Neural cell (in vitro differentiated cells): ENCODE measurements at regions not wholly inside any gene's neighbourhood (a gene's known extent, or its start where the extent isn't known, plus 50 kb on each side); places are given as distances from the start of the nearest gene placed in this dataset.

Source experiments
- H2AFZ ChIP-seq: fragments of 200-600, 300-800 bp; sonication (generic), shearing (Covaris generic); 2 replicates; pipeline ENCODE4 v1.6.0; 2014; ENCODE audit warnings: low read depth, mild to moderate bottlenecking, antibody characterized with exemption, low read length, moderate library complexity
- H3F3A ChIP-seq: fragments of 200-600 bp; shearing (Covaris generic); 2 replicates; pipeline ENCODE4 v1.6.1; 2016; ENCODE audit warnings: mild to moderate bottlenecking, moderate library complexity, mixed read lengths, antibody characterized with exemption, low read length; ENCODE audit not compliant: insufficient read depth, poor library complexity, severe bottlenecking
- H3K27ac ChIP-seq: fragments of 200-600, 300-800 bp; sonication (generic), shearing (Covaris generic); 2 replicates; pipeline ENCODE4 v1.5.1; 2014; ENCODE audit warnings: mild to moderate bottlenecking, low read length, moderate library complexity
- H3K27me3 ChIP-seq: fragments of 300-800, 200-600 bp; sonication (generic), shearing (Covaris generic); 2 replicates; pipeline ENCODE4 v1.6.0; 2014; ENCODE audit warnings: mild to moderate bottlenecking, low read depth, low read length, moderate library complexity; ENCODE audit not compliant: insufficient read depth
- H3K36me3 ChIP-seq: fragments of 300-800, 200-600 bp; sonication (generic), shearing (Covaris generic); 2 replicates; pipeline ENCODE4 v1.5.1; 2014; ENCODE audit warnings: mild to moderate bottlenecking, antibody characterized with exemption, low read length, moderate library complexity; ENCODE audit not compliant: insufficient read depth
- H3K4me2 ChIP-seq: fragments of 300-800, 200-600 bp; sonication (generic), shearing (Covaris generic); 2 replicates; pipeline ENCODE4 v1.6.0; 2014; ENCODE audit warnings: mild to moderate bottlenecking, low read length
- H3K4me3 ChIP-seq: fragments of 300-800, 200-600 bp; sonication (generic), shearing (Covaris generic); 2 replicates; pipeline ENCODE4 v1.5.1; 2014; ENCODE audit warnings: mild to moderate bottlenecking, low read length, moderate library complexity
- H3K79me2 ChIP-seq: fragments of 200-600 bp; shearing (Covaris generic); replicated peaks from 2 replicates; pipeline ENCODE4 v1.6.0; 2014; ENCODE audit warnings: mild to moderate bottlenecking, low read length, moderate library complexity; ENCODE audit not compliant: insufficient read depth
- H3K9ac ChIP-seq: fragments of 300-800, 200-600 bp; sonication (generic), shearing (Covaris generic); 2 replicates; pipeline ENCODE4 v1.6.1; 2016; ENCODE audit warnings: mild to moderate bottlenecking, low read length, mixed read lengths
- H3K9me2 ChIP-seq: fragments of 200-600 bp; shearing (Covaris generic); 2 replicates; pipeline ENCODE4 v1.6.1; 2016; ENCODE audit warnings: mild to moderate bottlenecking, low read length, mixed read lengths; ENCODE audit not compliant: insufficient read depth
- H3K9me3 ChIP-seq: fragments of 200-600, 300-800 bp; sonication (generic), shearing (Covaris generic); 2 replicates; pipeline ENCODE4 v1.6.1; 2016; ENCODE audit warnings: mild to moderate bottlenecking, mixed run types, low read length, moderate library complexity, mixed read lengths
- H4K20me1 ChIP-seq: fragments of 200-600 bp; shearing (Covaris generic); 2 replicates; pipeline ENCODE4 v1.6.1; 2016; ENCODE audit warnings: mild to moderate bottlenecking, mixed run types; ENCODE audit not compliant: insufficient read depth
- CTCF ChIP-seq: fragments of 450-650 bp; IDR thresholded peaks from 2 replicates; pipeline ENCODE4 v1.5.1; 2014; ENCODE audit warnings: antibody characterized with exemption, mild to moderate bottlenecking, moderate library complexity; ENCODE audit not compliant: poor library complexity, severe bottlenecking
- EP300 ChIP-seq: fragments of 450-650 bp; conservative IDR thresholded peaks from 2 replicates; pipeline ENCODE4 v1.6.1; 2014; ENCODE audit warnings: antibody characterized with exemption, mild to moderate bottlenecking, moderate library complexity; ENCODE audit not compliant: poor library complexity, severe bottlenecking
- EZH2 ChIP-seq: fragments of 200-600, 300-800 bp; shearing (Covaris generic), sonication (generic); IDR thresholded peaks from 2 replicates; pipeline ENCODE4 v1.6.1; 2014; ENCODE audit warnings: antibody characterized with exemption, low read length, borderline replicate concordance, mild to moderate bottlenecking; ENCODE audit not compliant: insufficient read depth, poor library complexity, severe bottlenecking
- MXI1 ChIP-seq: fragments of 450-650 bp; conservative IDR thresholded peaks from 2 replicates; pipeline ENCODE4 v1.6.1; 2014; ENCODE audit warnings: antibody characterized with exemption, mild to moderate bottlenecking; ENCODE audit not compliant: poor library complexity, severe bottlenecking
- POLR2AphosphoS5 ChIP-seq: IDR thresholded peaks from 2 replicates; pipeline ENCODE4 v1.6.1; 2012
- RAD21 ChIP-seq: fragments of 450-650 bp; conservative IDR thresholded peaks from 2 replicates; pipeline ENCODE4 v1.6.1; 2014; ENCODE audit warnings: antibody characterized with exemption, mild to moderate bottlenecking, moderate library complexity
- SMC3 ChIP-seq: fragments of 450-650 bp; conservative IDR thresholded peaks from 2 replicates; pipeline ENCODE4 v1.6.1; 2014; ENCODE audit warnings: antibody characterized with exemption, mild to moderate bottlenecking, moderate library complexity; ENCODE audit not compliant: poor library complexity
- TAF1 ChIP-seq: IDR thresholded peaks from 2 replicates; pipeline ENCODE4 v1.6.1; 2012; ENCODE audit warnings: low read depth
- TF ChIP-seq, protein P1 (sequence below): IDR thresholded peaks from 2 replicates; pipeline ENCODE4 v1.6.1; 2012; ENCODE audit warnings: borderline replicate concordance

- H4K20me1 ChIP-seq: no peaks in the 10 kb centered on the region
- no peak for TF ChIP-seq EZH2
- TF ChIP-seq POLR2AphosphoS5: no peak
- no peaks in the 10 kb centered on the region for H3F3A ChIP-seq
- no peaks in the 10 kb centered on the region for H3K36me3 ChIP-seq
- no peaks in the 10 kb centered on the region for H3K27me3 ChIP-seq
- H3K9ac ChIP-seq: no peak overlapping the region
- no peaks in the 10 kb centered on the region for H3K9me3 ChIP-seq
- no peaks in the 10 kb centered on the region for H3K79me2 ChIP-seq
- H2AFZ ChIP-seq: no peak overlapping the region
- H3K4me2 ChIP-seq: no peak overlapping the region
- H3K27ac ChIP-seq: no peak overlapping the region
- no peak overlapping the region for H3K4me3 ChIP-seq
- no peaks in the 10 kb centered on the region for H3K9me2 ChIP-seq
These were observed 749.7 kb upstream of the ADGRB3 start for GRCh38 chr6:67885081-67886033.

DNA sequence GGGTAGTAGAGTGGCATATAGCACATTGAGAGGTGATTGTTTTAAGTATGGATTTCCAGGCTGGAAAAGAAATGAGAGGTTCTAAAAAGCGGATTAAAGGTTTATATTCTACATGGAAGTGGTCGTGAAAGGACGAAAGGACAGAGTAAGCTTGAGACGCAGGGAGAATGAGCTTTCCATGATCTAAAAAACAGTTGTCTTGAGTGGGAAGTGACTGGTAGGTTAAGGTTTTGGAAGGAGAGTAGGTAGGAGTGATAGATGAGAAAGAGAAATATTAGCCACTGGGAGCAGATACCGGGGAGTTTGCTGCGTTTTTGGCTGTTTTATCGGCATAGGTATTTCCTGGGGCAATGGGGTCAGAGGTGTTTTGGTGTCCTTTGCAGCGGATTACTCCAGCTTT lies 750.6 kb upstream of the ADGRB3 start:
- no peak overlapping the region for H3K4me3 ChIP-seq
- TF ChIP-seq RAD21: no peak
- no peak for TF ChIP-seq SMC3
- TF ChIP-seq, protein P1, sequence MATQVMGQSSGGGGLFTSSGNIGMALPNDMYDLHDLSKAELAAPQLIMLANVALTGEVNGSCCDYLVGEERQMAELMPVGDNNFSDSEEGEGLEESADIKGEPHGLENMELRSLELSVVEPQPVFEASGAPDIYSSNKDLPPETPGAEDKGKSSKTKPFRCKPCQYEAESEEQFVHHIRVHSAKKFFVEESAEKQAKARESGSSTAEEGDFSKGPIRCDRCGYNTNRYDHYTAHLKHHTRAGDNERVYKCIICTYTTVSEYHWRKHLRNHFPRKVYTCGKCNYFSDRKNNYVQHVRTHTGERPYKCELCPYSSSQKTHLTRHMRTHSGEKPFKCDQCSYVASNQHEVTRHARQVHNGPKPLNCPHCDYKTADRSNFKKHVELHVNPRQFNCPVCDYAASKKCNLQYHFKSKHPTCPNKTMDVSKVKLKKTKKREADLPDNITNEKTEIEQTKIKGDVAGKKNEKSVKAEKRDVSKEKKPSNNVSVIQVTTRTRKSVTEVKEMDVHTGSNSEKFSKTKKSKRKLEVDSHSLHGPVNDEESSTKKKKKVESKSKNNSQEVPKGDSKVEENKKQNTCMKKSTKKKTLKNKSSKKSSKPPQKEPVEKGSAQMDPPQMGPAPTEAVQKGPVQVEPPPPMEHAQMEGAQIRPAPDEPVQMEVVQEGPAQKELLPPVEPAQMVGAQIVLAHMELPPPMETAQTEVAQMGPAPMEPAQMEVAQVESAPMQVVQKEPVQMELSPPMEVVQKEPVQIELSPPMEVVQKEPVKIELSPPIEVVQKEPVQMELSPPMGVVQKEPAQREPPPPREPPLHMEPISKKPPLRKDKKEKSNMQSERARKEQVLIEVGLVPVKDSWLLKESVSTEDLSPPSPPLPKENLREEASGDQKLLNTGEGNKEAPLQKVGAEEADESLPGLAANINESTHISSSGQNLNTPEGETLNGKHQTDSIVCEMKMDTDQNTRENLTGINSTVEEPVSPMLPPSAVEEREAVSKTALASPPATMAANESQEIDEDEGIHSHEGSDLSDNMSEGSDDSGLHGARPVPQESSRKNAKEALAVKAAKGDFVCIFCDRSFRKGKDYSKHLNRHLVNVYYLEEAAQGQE: no peak
- no peak for TF ChIP-seq CTCF
- TF ChIP-seq POLR2AphosphoS5: no peak
- TF ChIP-seq EP300: no peak
- no peak for TF ChIP-seq TAF1
- TF ChIP-seq MXI1: no peak
- TF ChIP-seq EZH2: no peak
- H3K9me3 ChIP-seq: no peaks in the 10 kb centered on the region
- H3K27ac ChIP-seq: no peak overlapping the region
- no peaks in the 10 kb centered on the region for H3K79me2 ChIP-seq
- H4K20me1 ChIP-seq: no peaks in the 10 kb centered on the region
- H2AFZ ChIP-seq: no peak overlapping the region
- no peaks in the 10 kb centered on the region for H3K9me2 ChIP-seq
- no peak overlapping the region for H3K4me2 ChIP-seq
- no peaks in the 10 kb centered on the region for H3K27me3 ChIP-seq
- H3K9ac ChIP-seq: no peak overlapping the region
- H3K36me3 ChIP-seq: no peaks in the 10 kb centered on the region
- H3F3A ChIP-seq: no peaks in the 10 kb centered on the region
